Stimulated activated effector memory CD8-positive, alpha-beta T cell treated with anti-CD3 and anti-CD28 coated beads, Interleukin-12 subunit alpha, Interleukin-12 subunit beta, amount 100 ng/mL, for 72 hours (primary cell): ENCODE measurements at regions not wholly inside any gene's neighbourhood (a gene's known extent, or its start where the extent isn't known, plus 50 kb on each side); places are given as distances from the start of the nearest gene placed in this dataset.

Source experiments
- ATAC-seq: fragments of 150-1000 bp; cut with Tn5 transposase; 2 replicates; pipeline ENCODE4 v1.10.0; 2021
- DNase-seq, 2 donors: peaks; one replicate each; pipeline ENCODE4 v3.0.0; 2021 to 2022; ENCODE audit warnings: low spot score in 2 of 2
- H3K27ac Mint-ChIP-seq: one replicate; pipeline ENCODE4 v1.8.0; 2022; ENCODE audit warnings: mild to moderate bottlenecking, mixed read lengths
- H3K36me3 Mint-ChIP-seq: one replicate; pipeline ENCODE4 v1.8.0; 2022; ENCODE audit warnings: mild to moderate bottlenecking, mixed read lengths
- H3K4me1 Mint-ChIP-seq: one replicate; pipeline ENCODE4 v1.8.0; 2022; ENCODE audit warnings: mixed read lengths
- H3K4me3 Mint-ChIP-seq: one replicate; pipeline ENCODE4 v1.8.0; 2022; ENCODE audit warnings: mild to moderate bottlenecking, mixed read lengths
- H3K9me3 Mint-ChIP-seq: one replicate; pipeline ENCODE4 v1.8.0; 2022; ENCODE audit warnings: mixed read lengths

DNA sequence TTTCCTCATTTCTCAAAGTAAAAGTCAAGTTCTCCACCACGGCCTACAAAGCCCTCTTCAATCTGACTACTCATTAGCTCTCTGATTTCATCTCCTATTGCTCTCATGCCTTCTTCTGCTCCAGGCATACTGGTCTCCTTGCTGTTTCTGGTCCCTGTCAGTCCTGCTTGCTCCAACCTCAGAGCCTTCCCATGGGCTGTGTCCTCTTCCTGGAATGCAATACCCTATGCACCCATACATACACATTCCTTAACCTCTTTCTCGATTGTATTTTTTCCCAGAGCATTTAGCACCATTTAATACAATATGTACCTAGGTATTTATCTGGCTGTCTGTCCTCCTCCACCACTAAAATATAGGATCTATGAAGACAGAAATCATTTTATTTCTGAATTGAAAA is 385.2 kb downstream of the GASK1B start:
- ATAC-seq (no peak), DNase-seq (no peak)
- Mint-ChIP-seq H3K4me1 (no peaks in the 10 kb centered on the region), H3K27ac (no peak overlapping the region), H3K9me3 (peaks cover 12% of the 10 kb centered on the region), H3K4me3 (no peak overlapping the region), H3K36me3 (no peaks in the 10 kb centered on the region)

- H3K9me3 Mint-ChIP-seq, result peaks cover 11% of the 10 kb centered on the region
- H3K36me3 Mint-ChIP-seq, result no peaks in the 10 kb centered on the region
- H3K4me3 Mint-ChIP-seq, result no peak overlapping the region
- DNase-seq (no peak), ATAC-seq (no peak)
- H3K27ac Mint-ChIP-seq, result no peak overlapping the region
- H3K4me1 Mint-ChIP-seq, result no peaks in the 10 kb centered on the region
These were observed 391.5 kb downstream of the GASK1B start for GRCh38 chr4:157781361-157781760.

DNA sequence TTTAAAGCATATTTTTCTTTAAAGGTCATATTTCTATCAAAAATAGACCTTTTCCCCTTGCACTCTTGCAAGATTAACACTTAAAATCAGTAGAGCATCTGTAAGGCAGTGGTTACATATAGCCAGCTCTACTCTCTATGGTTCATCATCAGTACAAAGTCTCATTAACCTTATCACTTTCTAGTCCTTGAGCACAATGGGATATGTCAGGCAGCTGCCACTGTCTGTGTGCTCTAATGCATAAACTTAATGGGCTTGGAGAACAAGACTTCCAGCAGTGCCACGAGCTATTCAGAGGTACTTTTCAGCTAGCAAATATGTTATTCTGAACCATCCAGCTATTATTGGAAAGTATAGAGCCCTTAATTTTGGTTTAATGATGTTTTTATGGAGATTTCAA is 393.7 kb downstream of the GASK1B start:
- H3K4me1 Mint-ChIP-seq, result no peaks in the 10 kb centered on the region
- DNase-seq, result no peak
- H3K9me3 Mint-ChIP-seq, result peaks cover 8% of the 10 kb centered on the region
- no peak overlapping the region for H3K4me3 Mint-ChIP-seq
- no peak overlapping the region for H3K27ac Mint-ChIP-seq
- H3K36me3 Mint-ChIP-seq, result no peaks in the 10 kb centered on the region
- ATAC-seq, result no peak

GRCh38 chr4:157776930-157777528 is 395.8 kb downstream of the GASK1B start:
- no peak for ATAC-seq
- Mint-ChIP-seq H3K36me3 (no peaks in the 10 kb centered on the region), H3K4me3 (no peak overlapping the region), H3K4me1 (no peaks in the 10 kb centered on the region), H3K9me3 (peaks cover 11% of the 10 kb centered on the region), H3K27ac (no peak overlapping the region)
- DNase-seq, result no peak

DNA sequence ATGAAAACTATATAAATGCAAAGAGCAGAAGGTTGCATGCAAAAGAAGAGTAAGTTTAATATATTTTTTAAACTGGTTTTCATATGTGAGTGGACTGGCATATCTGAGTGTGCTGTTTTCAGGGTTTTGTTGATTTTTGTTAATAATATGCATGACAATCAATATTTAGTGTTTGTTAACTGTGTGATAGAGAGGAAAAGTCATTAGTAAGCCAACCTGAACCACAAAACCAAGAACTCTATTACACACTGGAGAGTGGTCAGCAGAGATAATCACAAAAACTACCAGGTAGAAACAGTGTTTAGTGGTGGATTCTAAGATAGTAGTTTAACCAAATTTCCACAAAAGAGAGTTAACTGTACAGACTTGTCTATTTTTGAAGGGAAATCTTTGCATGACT is 396.9 kb downstream of the GASK1B start:
- Mint-ChIP-seq H3K27ac (no peak overlapping the region), H3K9me3 (peaks cover 7% of the 10 kb centered on the region), H3K4me3 (no peak overlapping the region), H3K4me1 (no peaks in the 10 kb centered on the region), H3K36me3 (no peaks in the 10 kb centered on the region)
- ATAC-seq (no peak), DNase-seq (no peak)

GRCh38 chr4:157772907-157773306 is 399.9 kb downstream of the GASK1B start:
- no peaks in the 10 kb centered on the region for H3K4me1 Mint-ChIP-seq
- DNase-seq (no peak), ATAC-seq (no peak)
- no peaks in the 10 kb centered on the region for H3K36me3 Mint-ChIP-seq
- no peak overlapping the region for H3K27ac Mint-ChIP-seq
- H3K9me3 Mint-ChIP-seq, result peaks cover 4% of the 10 kb centered on the region
- no peak overlapping the region for H3K4me3 Mint-ChIP-seq

GRCh38 chr4:157768419-157768818 is 404.4 kb downstream of the GASK1B start:
- ATAC-seq, result no peak
- H3K36me3 Mint-ChIP-seq, result no peaks in the 10 kb centered on the region

GRCh38 chr4:157763490-157763889 is 409.3 kb downstream of the GASK1B start:
- Mint-ChIP-seq H3K36me3 (no peaks in the 10 kb centered on the region), H3K27ac (no peak overlapping the region), H3K4me1 (no peaks in the 10 kb centered on the region), H3K4me3 (no peak overlapping the region), H3K9me3 (peaks cover 9% of the 10 kb centered on the region)
- no peak for ATAC-seq
- DNase-seq, result no peak

More at GRCh38 chr4:157768419-157768818, 404.4 kb downstream of the GASK1B start:
- Mint-ChIP-seq H3K4me3 (no peak overlapping the region), H3K4me1 (no peaks in the 10 kb centered on the region), H3K27ac (no peak overlapping the region), H3K9me3 (peaks cover 4% of the 10 kb centered on the region)
- DNase-seq, result no peak

GRCh38 chr4:157754410-157754809 is 418.4 kb downstream of the GASK1B start:
- Mint-ChIP-seq H3K4me3 (no peak overlapping the region), H3K27ac (no peak overlapping the region), H3K36me3 (no peaks in the 10 kb centered on the region), H3K4me1 (no peaks in the 10 kb centered on the region), H3K9me3 (peaks cover 22% of the 10 kb centered on the region)
- ATAC-seq, result no peak
- DNase-seq, result no peak

GRCh38 chr4:157751631-157752030 is 421.2 kb downstream of the GASK1B start:
- Mint-ChIP-seq H3K36me3 (no peaks in the 10 kb centered on the region), H3K9me3 (peaks cover 16% of the 10 kb centered on the region), H3K4me3 (no peak overlapping the region), H3K27ac (no peak overlapping the region), H3K4me1 (no peaks in the 10 kb centered on the region)
- no peak for ATAC-seq
- no peak for DNase-seq

GRCh38 chr4:157741642-157742041 is 431.2 kb downstream of the GASK1B start:
- H3K9me3 Mint-ChIP-seq, result peaks cover 8% of the 10 kb centered on the region
- no peak overlapping the region for H3K27ac Mint-ChIP-seq
- no peak overlapping the region for H3K4me3 Mint-ChIP-seq
- ATAC-seq (no peak), DNase-seq (no peak)
- H3K4me1 Mint-ChIP-seq, result no peaks in the 10 kb centered on the region
- no peaks in the 10 kb centered on the region for H3K36me3 Mint-ChIP-seq

GRCh38 chr4:157739242-157739641 is 433.6 kb downstream of the GASK1B start:
- no peaks in the 10 kb centered on the region for H3K36me3 Mint-ChIP-seq
- ATAC-seq (no peak), DNase-seq (no peak)
- no peak overlapping the region for H3K4me3 Mint-ChIP-seq
- no peak overlapping the region for H3K27ac Mint-ChIP-seq
- H3K4me1 Mint-ChIP-seq, result no peaks in the 10 kb centered on the region
- no peaks in the 10 kb centered on the region for H3K9me3 Mint-ChIP-seq

GRCh38 chr4:157728215-157728614 is 444.6 kb downstream of the GASK1B start:
- no peak for ATAC-seq
- DNase-seq, result no peak
- no peak overlapping the region for H3K27ac Mint-ChIP-seq
- no peaks in the 10 kb centered on the region for H3K4me1 Mint-ChIP-seq
- no peak overlapping the region for H3K4me3 Mint-ChIP-seq
- H3K9me3 Mint-ChIP-seq, result peaks cover 14% of the 10 kb centered on the region
- H3K36me3 Mint-ChIP-seq, result no peaks in the 10 kb centered on the region

DNA sequence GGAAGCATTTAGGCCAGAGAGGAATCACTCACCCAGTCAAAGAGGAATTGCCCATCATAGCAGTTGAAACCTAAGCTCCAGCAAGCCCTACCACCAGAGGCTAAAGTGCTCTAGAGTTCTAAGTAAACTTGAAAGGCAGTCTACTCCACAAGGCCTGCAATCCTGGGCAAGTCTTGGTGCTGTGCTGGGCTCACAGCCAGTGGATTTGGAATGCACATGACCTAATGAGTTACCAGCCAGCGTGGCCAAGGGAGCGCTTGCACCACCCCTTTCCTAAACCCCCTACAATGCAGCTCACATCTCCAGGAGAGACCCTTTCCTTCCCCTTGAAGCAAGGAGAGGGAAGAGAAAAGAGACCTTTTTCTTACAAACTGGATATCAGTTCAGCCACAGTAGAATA is 445.7 kb downstream of the GASK1B start:
- ATAC-seq, result no peak
- Mint-ChIP-seq H3K4me1 (no peaks in the 10 kb centered on the region), H3K27ac (no peak overlapping the region), H3K36me3 (no peaks in the 10 kb centered on the region), H3K9me3 (peaks cover 16% of the 10 kb centered on the region), H3K4me3 (no peak overlapping the region)
- no peak for DNase-seq

GRCh38 chr4:157722146-157722545 is 450.7 kb downstream of the GASK1B start:
- Mint-ChIP-seq H3K4me3 (no peak overlapping the region), H3K9me3 (peaks cover 18% of the 10 kb centered on the region), H3K27ac (no peak overlapping the region), H3K36me3 (no peaks in the 10 kb centered on the region), H3K4me1 (no peaks in the 10 kb centered on the region)
- no peak for DNase-seq
- ATAC-seq, result no peak

GRCh38 chr4:157713342-157713741 is 459.5 kb downstream of the GASK1B start:
- no peak for ATAC-seq
- no peak overlapping the region for H3K27ac Mint-ChIP-seq

DNA sequence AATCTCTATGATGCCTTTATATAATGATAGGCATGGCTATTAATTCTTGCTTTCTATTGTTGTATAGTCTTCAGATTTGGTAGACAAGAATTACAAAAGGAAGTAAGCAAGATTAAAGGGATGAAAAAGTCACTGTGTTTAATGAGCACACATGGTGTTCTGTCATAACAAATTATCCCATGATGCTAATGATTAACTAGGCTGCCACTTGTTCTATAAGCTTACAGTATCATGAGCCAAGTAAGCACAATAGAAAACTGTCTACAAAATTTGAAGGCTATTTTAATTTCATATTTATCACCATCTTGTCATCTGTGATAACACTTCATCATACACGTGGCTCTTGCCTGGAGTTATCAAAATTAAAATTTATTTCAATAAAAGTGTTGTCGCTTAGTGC is 466.7 kb downstream of the GASK1B start:
- ATAC-seq, result no peak
- Mint-ChIP-seq H3K9me3 (no peaks in the 10 kb centered on the region), H3K4me3 (no peak overlapping the region), H3K36me3 (no peaks in the 10 kb centered on the region), H3K27ac (no peak overlapping the region), H3K4me1 (no peaks in the 10 kb centered on the region)
- no peak for DNase-seq

More at GRCh38 chr4:157713342-157713741, 459.5 kb downstream of the GASK1B start:
- no peak for DNase-seq
- Mint-ChIP-seq H3K9me3 (peaks cover 4% of the 10 kb centered on the region), H3K4me1 (no peaks in the 10 kb centered on the region), H3K36me3 (no peaks in the 10 kb centered on the region), H3K4me3 (no peak overlapping the region)
